Endothelial cell of umbilical vein (primary cell): ENCODE measurements at regions not wholly inside any gene's neighbourhood (a gene's known extent, or its start where the extent isn't known, plus 50 kb on each side); places are given as distances from the start of the nearest gene placed in this dataset.

Experiments
- BruUV-seq: library from RNA; stranded (reverse); fragments of 400-500 nt; replicated peaks from 2 replicates; lab custom pipeline; 2021; lab: Mats Ljungman, UMichigan
- CTCF ChIA-PET: fragments of 300-600, 350-600 bp; sonication (Branson Sonifier 250); formaldehyde crosslinking; loops from one replicate; lab custom pipeline; 2021; ENCODE audit warnings: antibody characterized with exemption, inconsistent platforms; lab: Charles Lee
- POLR2A ChIA-PET: fragments of 300-600, 350-600 bp; sonication (Branson Sonifier 250); formaldehyde crosslinking; loops from one replicate; lab custom pipeline; 2021; ENCODE audit warnings: antibody characterized with exemption, inconsistent platforms; lab: Charles Lee
- DNase-seq: peaks from one replicate; pipeline ENCODE4 v3.0.0-alpha.2; 2011; ENCODE audit warnings: low read depth, low spot score
- FAIRE-seq: peaks from 2 replicates; lab custom pipeline; 2011; peaks lifted over from hg19 to GRCh38; lab: Jason Lieb, UNC
- H2AFZ ChIP-seq: 2 replicates; pipeline ENCODE4 v1.6.0; 2012; ENCODE audit warnings: low read depth, low read length, control low read depth, inconsistent platforms
- H3K27ac ChIP-seq: 2 replicates; pipeline ENCODE4 v1.5.1; 2011; ENCODE audit warnings: low read depth, mild to moderate bottlenecking, control low read depth, low read length, moderate library complexity; ENCODE audit not compliant: insufficient read depth
- H3K27me3 ChIP-seq, 2 experiments: 2 replicates each; pipeline versions ENCODE4 v1.6.0 to v1.6.1; 2011; ENCODE audit warnings: low read length in 2 of 2, mixed read lengths in 1 of 2; ENCODE audit not compliant: control insufficient read depth in 2 of 2, insufficient read depth in 2 of 2
- H3K36me3 ChIP-seq, 2 experiments: 2 replicates in 1 of 2; 3 replicates in 1 of 2; pipeline ENCODE4 v1.5.1; 2011; ENCODE audit warnings: low read length in 2 of 2, mild to moderate bottlenecking in 1 of 2, moderate library complexity in 1 of 2; ENCODE audit not compliant: control insufficient read depth in 2 of 2, insufficient read depth in 2 of 2; ENCODE audit errors: extremely low read depth in 1 of 2
- H3K4me1 ChIP-seq: 3 replicates; pipeline ENCODE4 v1.5.1; 2011; ENCODE audit warnings: mild to moderate bottlenecking, low read length; ENCODE audit not compliant: control insufficient read depth, insufficient read depth; ENCODE audit errors: extremely low read depth
- H3K4me2 ChIP-seq: 2 replicates; pipeline ENCODE4 v1.6.1; 2011; ENCODE audit warnings: low read length, control low read depth, mixed read lengths; ENCODE audit not compliant: insufficient read depth
- H3K4me3 ChIP-seq, 3 experiments: fragments of 200-600 bp in 1 of 3; sonication (generic), shearing (Covaris generic) in 1 of 3; replicated peaks in 1 of 3; 2 replicates each; pipeline ENCODE4 v1.5.1; 2011 to 2016; ENCODE audit warnings: control low read depth in 3 of 3, low read length in 3 of 3, mild to moderate bottlenecking in 2 of 3, inconsistent platforms in 1 of 3, low read depth in 1 of 3, moderate library complexity in 1 of 3; ENCODE audit not compliant: insufficient read depth in 1 of 3
- H3K79me2 ChIP-seq: 2 replicates; pipeline ENCODE4 v1.6.0; 2012; ENCODE audit warnings: low read length, inconsistent platforms; ENCODE audit not compliant: control insufficient read depth, insufficient read depth
- H3K9ac ChIP-seq: replicated peaks from 2 replicates; pipeline ENCODE3; 2011; ENCODE audit warnings: low read length, control low read depth; ENCODE audit not compliant: insufficient read depth; ENCODE audit errors: extremely low read depth
- H3K9me1 ChIP-seq: replicated peaks from 3 replicates; pipeline ENCODE4 v1.6.0; 2011; ENCODE audit warnings: mild to moderate bottlenecking, low read length; ENCODE audit not compliant: control insufficient read depth, insufficient read depth; ENCODE audit errors: extremely low read depth
- H3K9me3 ChIP-seq: replicated peaks from 2 replicates; pipeline ENCODE4 v1.5.1; 2012; ENCODE audit warnings: low read length, inconsistent platforms; ENCODE audit not compliant: control insufficient read depth, insufficient read depth
- H4K20me1 ChIP-seq: replicated peaks from 2 replicates; pipeline ENCODE3; 2011; ENCODE audit warnings: mild to moderate bottlenecking, low read length; ENCODE audit not compliant: control insufficient read depth, insufficient read depth; ENCODE audit errors: extremely low read depth
- CTCF ChIP-seq, 2 donors: IDR thresholded peaks; 1 replicate in 1 of 2; 2 replicates in 1 of 2; pipeline ENCODE4 v1.5.1; 2011; ENCODE audit warnings: low read length in 2 of 2, mild to moderate bottlenecking in 2 of 2, moderate library complexity in 2 of 2, control low read depth in 1 of 2, inconsistent platforms in 1 of 2, low read depth in 1 of 2; ENCODE audit not compliant: insufficient read depth in 1 of 2; ENCODE audit errors: extremely low read depth in 1 of 2
- EZH2 ChIP-seq: IDR thresholded peaks from 2 replicates; pipeline ENCODE4 v1.6.1; 2012; ENCODE audit warnings: borderline replicate concordance, low read depth, mild to moderate bottlenecking, moderate library complexity, low read length, inconsistent platforms; ENCODE audit not compliant: severe bottlenecking
- FOS ChIP-seq: IDR thresholded peaks from 2 replicates; pipeline ENCODE4 v1.6.1; 2011; ENCODE audit warnings: mild to moderate bottlenecking, low read length, moderate library complexity, borderline replicate concordance; ENCODE audit not compliant: insufficient read depth
- GATA2 ChIP-seq: IDR thresholded peaks from 2 replicates; pipeline ENCODE4 v1.7.0; 2011; ENCODE audit warnings: low read depth, mild to moderate bottlenecking, moderate library complexity, mixed read lengths, low read length; ENCODE audit not compliant: insufficient read length, insufficient read depth
- JUN ChIP-seq: IDR thresholded peaks from 2 replicates; pipeline ENCODE4 v1.6.1; 2011; ENCODE audit warnings: borderline replicate concordance, low read depth; ENCODE audit not compliant: insufficient read length, insufficient read depth
- MYC ChIP-seq: IDR thresholded peaks from one replicate; pipeline ENCODE4 v1.6.1; 2011; ENCODE audit warnings: mild to moderate bottlenecking, low read depth, low read length
- POLR2A ChIP-seq: IDR thresholded peaks from 2 replicates; pipeline ENCODE4 v1.6.1; 2012; ENCODE audit warnings: low read depth, mild to moderate bottlenecking, control low read depth, low read length
- POLR2AphosphoS5 ChIP-seq: IDR thresholded peaks from 2 replicates; pipeline ENCODE4 v1.6.1; 2012; ENCODE audit warnings: low read depth, mild to moderate bottlenecking, control low read depth, low read length, moderate library complexity; ENCODE audit not compliant: insufficient read depth
- dilution Hi-C: fragments of 300-500 bp; cut with MboI; formaldehyde crosslinking; loops from one replicate; pipeline ENCODE4 v1.15.0; 2019; ENCODE audit warnings: low sequenced_read_pairs; ENCODE audit not compliant: extremely low pct_ligation_motif_present
- intact Hi-C: fragments of 100-400 bp; cut with micrococcal nuclease; formaldehyde crosslinking; loops from one replicate; pipeline ENCODE4 v1.10.0; 2022

- no peaks in the 10 kb centered on the region for H3K27me3 ChIP-seq
- H3K9me1 ChIP-seq = no peaks in the 10 kb centered on the region
- no peak for DNase-seq
- H3K79me2 ChIP-seq = no peaks in the 10 kb centered on the region
- H4K20me1 ChIP-seq = no peaks in the 10 kb centered on the region
- intact Hi-C loops (no loop called here), dilution Hi-C loops (no loop called here)
- ChIA-PET CTCF (interaction anchor here (1.2 kb wide), 1 partner anchor 11 kb away, joined by 8 read pairs; no protein-coding TSS in a partner anchor), POLR2A (no interaction called here)
- H3K9me3 ChIP-seq = no peaks in the 10 kb centered on the region
- no peaks in the 10 kb centered on the region for H3K36me3 ChIP-seq
- no peak overlapping the region for H3K4me3 ChIP-seq
- no peak overlapping the region for H2AFZ ChIP-seq
- H3K4me2 ChIP-seq = no peak overlapping the region
- no TSS peak for BruUV-seq
- no peak for FAIRE-seq
- H3K9ac ChIP-seq = no peak overlapping the region
- H3K4me1 ChIP-seq = peaks cover 4% of the 10 kb centered on the region
- H3K27ac ChIP-seq = no peak overlapping the region
- no peak for TF ChIP-seq MYC
- TF ChIP-seq CTCF (IDR thresholded peaks at IDR 0.05; ENCODE audit: extremely low read depth in 1 of 2, insufficient read depth in 1 of 2, low read depth in 1 of 2, low read length in 2 of 2) = no peak
- no peak for TF ChIP-seq FOS
- no peak for TF ChIP-seq POLR2AphosphoS5
- TF ChIP-seq POLR2A = no peak
- TF ChIP-seq GATA2 = no peak
- no peak for TF ChIP-seq EZH2
- no peak for TF ChIP-seq JUN
These were observed 263.6 kb downstream of the UACA start for GRCh38 chr15:70499791-70500190.
